A673 (cell line): ENCODE measurements at regions not wholly inside any gene's neighbourhood (a gene's known extent, or its start where the extent isn't known, plus 50 kb on each side); places are given as distances from the start of the nearest gene placed in this dataset.

Experiments used
- CTCF ChIP-seq: fragments of 300-800, 200-600 bp; sonication (generic); conservative IDR thresholded peaks from 2 replicates; pipeline ENCODE4 v1.5.1; 2017; ENCODE audit warnings: low read depth, mild to moderate bottlenecking, antibody characterized with exemption, low read length, moderate library complexity, mixed read lengths
- EZH2 ChIP-seq: fragments of 200-600 bp; sonication (generic); IDR thresholded peaks from 2 replicates; pipeline ENCODE4 v1.6.1; 2017; ENCODE audit warnings: borderline replicate concordance, low read depth, mild to moderate bottlenecking, mixed read lengths, antibody characterized with exemption, low read length; ENCODE audit not compliant: poor library complexity, severe bottlenecking

GRCh38 chr1:30008372-30008997 is 714.9 kb downstream of the MATN1 start:
- no peak for TF ChIP-seq CTCF
- no peak for TF ChIP-seq EZH2
